ENCODE measurements at regions not wholly inside any gene's neighbourhood (a gene's known extent, or its start where the extent isn't known, plus 50 kb on each side); places are given as distances from the start of the nearest gene placed in this dataset.

GRCh38 chr5:117054141-117054540, 479.5 kb upstream of the SEMA6A start:
- TF ChIP-seq CTCF (conservative IDR thresholded peaks at IDR 0.05; ENCODE audit: low read length) (no peak), EZH2phosphoT487 (IDR thresholded peaks at IDR 0.05; ENCODE audit: borderline replicate concordance, low read depth, low read length) (no peak)
